ENCODE measurements at regions not wholly inside any gene's neighbourhood (a gene's known extent, or its start where the extent isn't known, plus 50 kb on each side); places are given as distances from the start of the nearest gene placed in this dataset.

GRCh38 chr18:73079920-73080319 lies 212.1 kb upstream of the NETO1 start (continued):
- TF ChIP-seq ZNF462 (CRISPR knock-in tag; IDR thresholded peaks at IDR 0.05) (no peak), EZH2 (IDR thresholded peaks at IDR 0.05; ENCODE audit: low read depth, unreplicated experiment) (no peak)

- H3K27ac ChIP-seq (ENCODE audit: low read depth), result no peak overlapping the region
- no peaks in the 10 kb centered on the region for H4K20me1 ChIP-seq (replicated peaks; ENCODE audit: insufficient read depth)
- H3F3A ChIP-seq (replicated peaks; ENCODE audit: low read depth), result no peaks in the 10 kb centered on the region
- Mint-ChIP-seq H3K4me1 (no peaks in the 10 kb centered on the region), H3K27me3 (ENCODE audit: insufficient read depth, low read depth, poor library complexity) (peaks cover 4% of the 10 kb centered on the region), H3K27ac (no peak overlapping the region), H3K4me3 (no peak overlapping the region), H3K9me3 (no peaks in the 10 kb centered on the region), H3K36me3 (ENCODE audit: low read depth) (no peaks in the 10 kb centered on the region)
- DNase-seq (ENCODE audit: low spot score) (no peak), ATAC-seq (no peak)
- no peaks in the 10 kb centered on the region for H3K4me1 ChIP-seq (ENCODE audit: insufficient read depth)
- H3K4me3 ChIP-seq, result no peak overlapping the region
- no peak overlapping the region for H3K4me2 ChIP-seq
- no peaks in the 10 kb centered on the region for H3K79me2 ChIP-seq (replicated peaks; ENCODE audit: insufficient read depth)
- H3K27me3 ChIP-seq (ENCODE audit: insufficient read depth), result no peaks in the 10 kb centered on the region
- no peak overlapping the region for H2AFZ ChIP-seq
- no peaks in the 10 kb centered on the region; the same call in 1 of the 2 replicates for H3K9me2 ChIP-seq (ENCODE audit: insufficient read depth)
- H3K36me3 ChIP-seq (ENCODE audit: insufficient read depth), result no peaks in the 10 kb centered on the region
- no peak for TF ChIP-seq CTCF (conservative IDR thresholded peaks at IDR 0.05; ENCODE audit: low read depth in 2 of 2)
- TF ChIP-seq ZNF114 (CRISPR knock-in tag; IDR thresholded peaks at IDR 0.05), result no peak
- TF ChIP-seq EZH2phosphoT487 (IDR thresholded peaks at IDR 0.05; ENCODE audit: unreplicated experiment), result no peak
- TF ChIP-seq ZNF331 (CRISPR knock-in tag; IDR thresholded peaks at IDR 0.05; ENCODE audit: low read depth), result no peak
- no peak for TF ChIP-seq EZH2 (IDR thresholded peaks at IDR 0.05; ENCODE audit: low read depth, unreplicated experiment)
- no peak for TF ChIP-seq JUNB (IDR thresholded peaks at IDR 0.05; ENCODE audit: unreplicated experiment)
- no peak for TF ChIP-seq ZNF462 (CRISPR knock-in tag; IDR thresholded peaks at IDR 0.05)
Observed at GRCh38 chr18:73060666-73061288, 193.0 kb upstream of the NETO1 start.

Measured in GM23338 (cell line).